ENCODE measurements at regions not wholly inside any gene's neighbourhood (a gene's known extent, or its start where the extent isn't known, plus 50 kb on each side); places are given as distances from the start of the nearest gene placed in this dataset.

- no peak for DNase-seq
Measured at GRCh38 chr7:39890411-39890810, 59.6 kb upstream of the CDK13 start.

- DNase-seq = no peak
Measured at GRCh38 chr7:39891894-39892293, 58.2 kb upstream of the CDK13 start.

GRCh38 chr7:39892361-39892760 is 57.7 kb upstream of the CDK13 start:
- DNase-seq = no peak

- no peak for DNase-seq
Measured at GRCh38 chr7:39894904-39895303, 55.2 kb upstream of the CDK13 start.

- DNase-seq = no peak
Measured at GRCh38 chr7:39896840-39897239, 53.2 kb upstream of the CDK13 start.

- no peak for DNase-seq
Measured at GRCh38 chr7:39898867-39899266, 51.2 kb upstream of the CDK13 start.

Measured in GOT3 (cell line).